ENCODE measurements at regions not wholly inside any gene's neighbourhood (a gene's known extent, or its start where the extent isn't known, plus 50 kb on each side); places are given as distances from the start of the nearest gene placed in this dataset.
"Not testable (repeated sequence)": the region's sequence is repeated elsewhere in the genome, so short reads cannot be mapped to it uniquely, and the experiment has no call there.

GRCh38 chr2:17160594-17160993 is 357.6 kb downstream of the RAD51AP2 start:
- Mint-ChIP-seq H3K4me3 (no peak overlapping the region), H3K9me3 (no peaks in the 10 kb centered on the region), H3K4me1 (ENCODE audit: low read depth) (no peaks in the 10 kb centered on the region), H3K27ac (no peak overlapping the region), H3K27me3 (ENCODE audit: low read depth) (no peaks in the 10 kb centered on the region), H3K36me3 (ENCODE audit: low read depth) (no peaks in the 10 kb centered on the region)

GRCh38 chr2:17156086-17156485 is 362.2 kb downstream of the RAD51AP2 start:
- no peak overlapping the region for H3K4me3 Mint-ChIP-seq
- H3K9me3 Mint-ChIP-seq, result no peaks in the 10 kb centered on the region
- no peaks in the 10 kb centered on the region for H3K36me3 Mint-ChIP-seq (ENCODE audit: low read depth)
- H3K27me3 Mint-ChIP-seq (ENCODE audit: low read depth), result no peaks in the 10 kb centered on the region
- no peaks in the 10 kb centered on the region for H3K4me1 Mint-ChIP-seq (ENCODE audit: low read depth)
- no peak overlapping the region for H3K27ac Mint-ChIP-seq

- Mint-ChIP-seq H3K27ac (no peak overlapping the region), H3K27me3 (ENCODE audit: low read depth) (no peaks in the 10 kb centered on the region), H3K4me1 (ENCODE audit: low read depth) (no peaks in the 10 kb centered on the region), H3K9me3 (no peaks in the 10 kb centered on the region), H3K4me3 (no peak overlapping the region), H3K36me3 (ENCODE audit: low read depth) (no peaks in the 10 kb centered on the region)
Observed at GRCh38 chr2:17149945-17150344, 368.3 kb downstream of the RAD51AP2 start.

GRCh38 chr2:17148407-17149145 is 369.7 kb downstream of the RAD51AP2 start:
- no peak overlapping the region for H3K27ac Mint-ChIP-seq
- H3K9me3 Mint-ChIP-seq, result no peaks in the 10 kb centered on the region
- no peak overlapping the region for H3K4me3 Mint-ChIP-seq
- no peaks in the 10 kb centered on the region for H3K36me3 Mint-ChIP-seq (ENCODE audit: low read depth)
- H3K4me1 Mint-ChIP-seq (ENCODE audit: low read depth), result no peaks in the 10 kb centered on the region
- no peaks in the 10 kb centered on the region for H3K27me3 Mint-ChIP-seq (ENCODE audit: low read depth)

GRCh38 chr2:17146358-17146757 is 371.9 kb downstream of the RAD51AP2 start:
- Mint-ChIP-seq H3K4me1 (ENCODE audit: low read depth) (no peaks in the 10 kb centered on the region), H3K27me3 (ENCODE audit: low read depth) (no peaks in the 10 kb centered on the region), H3K9me3 (no peaks in the 10 kb centered on the region), H3K4me3 (no peak overlapping the region), H3K27ac (no peak overlapping the region), H3K36me3 (ENCODE audit: low read depth) (no peaks in the 10 kb centered on the region)

- Mint-ChIP-seq H3K4me3 (no peak overlapping the region), H3K9me3 (no peaks in the 10 kb centered on the region), H3K27ac (no peak overlapping the region), H3K4me1 (ENCODE audit: low read depth) (no peaks in the 10 kb centered on the region), H3K36me3 (ENCODE audit: low read depth) (no peaks in the 10 kb centered on the region), H3K27me3 (ENCODE audit: low read depth) (no peaks in the 10 kb centered on the region)
Observed at GRCh38 chr2:17136877-17137276, 381.4 kb downstream of the RAD51AP2 start.

GRCh38 chr2:17136231-17136630 is 382.0 kb downstream of the RAD51AP2 start:
- Mint-ChIP-seq H3K27me3 (ENCODE audit: low read depth) (no peaks in the 10 kb centered on the region), H3K9me3 (no peaks in the 10 kb centered on the region), H3K4me1 (ENCODE audit: low read depth) (no peaks in the 10 kb centered on the region), H3K27ac (no peak overlapping the region), H3K4me3 (no peak overlapping the region), H3K36me3 (ENCODE audit: low read depth) (no peaks in the 10 kb centered on the region)

GRCh38 chr2:17135619-17136018 is 382.6 kb downstream of the RAD51AP2 start:
- Mint-ChIP-seq H3K4me3 (no peak overlapping the region), H3K9me3 (no peaks in the 10 kb centered on the region), H3K4me1 (ENCODE audit: low read depth) (no peaks in the 10 kb centered on the region), H3K36me3 (ENCODE audit: low read depth) (no peaks in the 10 kb centered on the region), H3K27ac (no peak overlapping the region), H3K27me3 (ENCODE audit: low read depth) (no peaks in the 10 kb centered on the region)

- Mint-ChIP-seq H3K36me3 (ENCODE audit: low read depth) (no peaks in the 10 kb centered on the region), H3K4me3 (no peak overlapping the region), H3K9me3 (no peaks in the 10 kb centered on the region), H3K27me3 (ENCODE audit: low read depth) (no peaks in the 10 kb centered on the region), H3K27ac (no peak overlapping the region), H3K4me1 (ENCODE audit: low read depth) (no peaks in the 10 kb centered on the region)
Observed at GRCh38 chr2:17133052-17133671, 385.1 kb downstream of the RAD51AP2 start.

GRCh38 chr2:17130627-17131026 is 387.6 kb downstream of the RAD51AP2 start:
- H3K9me3 Mint-ChIP-seq; H3K27ac Mint-ChIP-seq; H3K4me3 Mint-ChIP-seq; H3K36me3 Mint-ChIP-seq (ENCODE audit: low read depth); H3K27me3 Mint-ChIP-seq (ENCODE audit: low read depth); H3K4me1 Mint-ChIP-seq (ENCODE audit: low read depth): not testable (repeated sequence)

GRCh38 chr2:17125989-17126620 is 392.1 kb downstream of the RAD51AP2 start:
- H3K4me3 Mint-ChIP-seq, result no peak overlapping the region
- H3K9me3 Mint-ChIP-seq, result no peaks in the 10 kb centered on the region
- no peak overlapping the region for H3K27ac Mint-ChIP-seq
- H3K27me3 Mint-ChIP-seq (ENCODE audit: low read depth), result no peaks in the 10 kb centered on the region
- no peaks in the 10 kb centered on the region for H3K4me1 Mint-ChIP-seq (ENCODE audit: low read depth)
- no peaks in the 10 kb centered on the region for H3K36me3 Mint-ChIP-seq (ENCODE audit: low read depth)

GRCh38 chr2:17124575-17125318 is 393.5 kb downstream of the RAD51AP2 start:
- Mint-ChIP-seq H3K4me1 (ENCODE audit: low read depth) (no peaks in the 10 kb centered on the region), H3K27ac (no peak overlapping the region), H3K36me3 (ENCODE audit: low read depth) (no peaks in the 10 kb centered on the region), H3K27me3 (ENCODE audit: low read depth) (no peaks in the 10 kb centered on the region), H3K4me3 (no peak overlapping the region), H3K9me3 (no peaks in the 10 kb centered on the region)

- no peak overlapping the region for H3K27ac Mint-ChIP-seq
- no peaks in the 10 kb centered on the region for H3K4me1 Mint-ChIP-seq (ENCODE audit: low read depth)
Observed at GRCh38 chr2:17122887-17123501, 395.2 kb downstream of the RAD51AP2 start.

GRCh38 chr2:17115466-17115865 is 402.8 kb downstream of the RAD51AP2 start:
- Mint-ChIP-seq H3K27me3 (ENCODE audit: low read depth) (no peaks in the 10 kb centered on the region), H3K4me1 (ENCODE audit: low read depth) (no peaks in the 10 kb centered on the region), H3K4me3 (no peak overlapping the region), H3K9me3 (no peaks in the 10 kb centered on the region), H3K36me3 (ENCODE audit: low read depth) (no peaks in the 10 kb centered on the region), H3K27ac (no peak overlapping the region)

More at GRCh38 chr2:17122887-17123501, 395.2 kb downstream of the RAD51AP2 start:
- H3K27me3 Mint-ChIP-seq (ENCODE audit: low read depth), result no peaks in the 10 kb centered on the region
- no peaks in the 10 kb centered on the region for H3K36me3 Mint-ChIP-seq (ENCODE audit: low read depth)
- no peak overlapping the region for H3K4me3 Mint-ChIP-seq
- H3K9me3 Mint-ChIP-seq, result no peaks in the 10 kb centered on the region
